ENCODE measurements at regions not wholly inside any gene's neighbourhood (a gene's known extent, or its start where the extent isn't known, plus 50 kb on each side); places are given as distances from the start of the nearest gene placed in this dataset.

DNA sequence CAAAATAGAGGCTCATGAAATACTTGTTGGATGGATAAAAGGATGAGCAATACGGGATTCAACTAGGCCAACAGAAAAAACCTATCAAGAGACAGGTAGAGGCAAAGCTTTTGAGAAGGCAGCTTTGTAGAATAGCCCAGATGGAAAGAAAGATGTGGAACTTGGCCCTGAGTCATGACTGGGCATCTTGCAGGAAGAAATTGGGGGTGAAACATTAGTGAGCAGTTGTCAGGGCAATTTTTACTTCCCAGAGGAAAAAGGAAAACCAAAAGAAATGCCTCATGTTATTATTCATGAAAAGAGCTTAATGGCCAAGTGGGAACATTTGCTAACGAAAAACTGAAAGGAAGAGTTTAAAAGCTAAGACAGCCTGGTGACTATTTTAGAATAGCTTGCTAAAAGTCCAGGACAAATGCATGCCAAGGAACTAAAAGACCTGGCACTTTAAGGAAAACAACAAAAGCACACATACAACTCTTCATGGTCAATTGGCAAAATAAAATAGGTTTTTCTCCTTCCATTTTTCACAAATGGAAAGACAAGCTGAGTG lies 180.1 kb downstream of the HS3ST3A1 start:
- peaks cover 18% of the 10 kb centered on the region for H3K4me1 Mint-ChIP-seq
- no peak overlapping the region for H3K27ac ChIP-seq (ENCODE audit: low read depth in 1 of 2, low read length in 2 of 2)
- no peaks in the 10 kb centered on the region for H3K27me3 ChIP-seq (ENCODE audit: control insufficient read depth in 2 of 2, insufficient read depth in 2 of 2, low read length in 2 of 2)
- no peaks in the 10 kb centered on the region for H3K9me3 ChIP-seq (replicated peaks in 1 of 2; ENCODE audit: control insufficient read depth in 1 of 2, insufficient read depth in 1 of 2, low read length in 2 of 2)
- no peak overlapping the region for H2AFZ ChIP-seq (ENCODE audit: insufficient read depth, low read depth, low read length, poor library complexity, severe bottlenecking)
- no peak overlapping the region for H3K4me3 ChIP-seq (replicated peaks in 1 of 3; ENCODE audit: low read depth in 2 of 3, low read length in 3 of 3)
- H3K27ac Mint-ChIP-seq: peak overlapping the region in 3 of 7 donors; percentile 20 to 74 (median 27)
- DNase-seq: no peak
- peaks cover 9 to 19% of the 10 kb centered on the region in 2 donors for H3K4me1 ChIP-seq (ENCODE audit: control insufficient read depth in 1 of 2, insufficient read depth in 2 of 2, low read length in 2 of 2)
- no peak overlapping the region for H3K9ac ChIP-seq (ENCODE audit: insufficient read depth, low read length, poor library complexity, severe bottlenecking)
- no peaks in the 10 kb centered on the region for H3K36me3 Mint-ChIP-seq
- 80% methylated on average over 2 of the region's 2 CpGs for WGBS (ENCODE audit: insufficient coverage)
- H3K79me2 ChIP-seq (ENCODE audit: insufficient read depth, low read length): no peaks in the 10 kb centered on the region
- no peak overlapping the region for H3K4me3 Mint-ChIP-seq
- intact Hi-C loops (cut with micrococcal nuclease): no loop called here
- TF ChIP-seq, protein P1, sequence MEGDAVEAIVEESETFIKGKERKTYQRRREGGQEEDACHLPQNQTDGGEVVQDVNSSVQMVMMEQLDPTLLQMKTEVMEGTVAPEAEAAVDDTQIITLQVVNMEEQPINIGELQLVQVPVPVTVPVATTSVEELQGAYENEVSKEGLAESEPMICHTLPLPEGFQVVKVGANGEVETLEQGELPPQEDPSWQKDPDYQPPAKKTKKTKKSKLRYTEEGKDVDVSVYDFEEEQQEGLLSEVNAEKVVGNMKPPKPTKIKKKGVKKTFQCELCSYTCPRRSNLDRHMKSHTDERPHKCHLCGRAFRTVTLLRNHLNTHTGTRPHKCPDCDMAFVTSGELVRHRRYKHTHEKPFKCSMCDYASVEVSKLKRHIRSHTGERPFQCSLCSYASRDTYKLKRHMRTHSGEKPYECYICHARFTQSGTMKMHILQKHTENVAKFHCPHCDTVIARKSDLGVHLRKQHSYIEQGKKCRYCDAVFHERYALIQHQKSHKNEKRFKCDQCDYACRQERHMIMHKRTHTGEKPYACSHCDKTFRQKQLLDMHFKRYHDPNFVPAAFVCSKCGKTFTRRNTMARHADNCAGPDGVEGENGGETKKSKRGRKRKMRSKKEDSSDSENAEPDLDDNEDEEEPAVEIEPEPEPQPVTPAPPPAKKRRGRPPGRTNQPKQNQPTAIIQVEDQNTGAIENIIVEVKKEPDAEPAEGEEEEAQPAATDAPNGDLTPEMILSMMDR (IDR thresholded peaks at IDR 0.05): no peak
- no peaks in the 10 kb centered on the region for H4K20me1 ChIP-seq (ENCODE audit: insufficient read depth, low read length)
- H3K9me3 Mint-ChIP-seq: peaks cover 0 to 5% (median 0%) of the 10 kb centered on the region in 7 donors
- no peaks in the 10 kb centered on the region for H3K36me3 ChIP-seq (replicated peaks in 1 of 2; ENCODE audit: control insufficient read depth in 1 of 2, insufficient read depth in 2 of 2, low read length in 2 of 2)
- no peak overlapping the region for H3K4me2 ChIP-seq (replicated peaks; ENCODE audit: extremely low read depth, low read length, poor library complexity, severe bottlenecking)
- H3K27me3 Mint-ChIP-seq (ENCODE audit: low read depth in 3 of 3): peaks cover 0 to 2% (median 2%) of the 10 kb centered on the region in 3 donors

DNA sequence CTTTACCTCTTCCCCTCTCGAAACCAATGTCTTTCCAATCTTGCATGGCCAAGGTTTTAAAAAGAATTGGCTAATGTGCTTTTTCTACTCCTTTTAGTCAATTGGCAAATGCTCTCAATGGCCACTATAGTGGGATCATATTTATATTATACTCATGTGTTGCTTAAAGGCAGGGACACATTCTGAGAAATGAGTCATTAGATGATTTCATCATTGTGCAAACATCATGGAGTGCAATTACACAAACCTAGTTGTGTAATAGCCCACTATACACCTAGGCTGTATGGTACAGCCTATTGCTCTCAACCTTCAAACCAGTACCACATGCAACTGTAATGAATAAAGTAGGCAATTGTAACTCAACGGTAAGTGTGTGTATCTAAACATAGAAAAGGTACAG lies 180.9 kb downstream of the HS3ST3A1 start:
- H3K4me1 ChIP-seq (ENCODE audit: control insufficient read depth in 1 of 2, insufficient read depth in 2 of 2, low read length in 2 of 2): peaks cover 9 to 19% of the 10 kb centered on the region in 2 donors
- TF ChIP-seq, protein P1 (IDR thresholded peaks at IDR 0.05): no peak
- peaks cover 0 to 9% (median 6%) of the 10 kb centered on the region in 3 donors for H3K27me3 Mint-ChIP-seq (ENCODE audit: low read depth in 3 of 3)
- peak overlapping the region in 1 of 2 donors; percentile 31 for H3K4me3 Mint-ChIP-seq
- no peak overlapping the region for H2AFZ ChIP-seq (ENCODE audit: insufficient read depth, low read depth, low read length, poor library complexity, severe bottlenecking)
- intact Hi-C loops (cut with micrococcal nuclease): no loop called here
- no peaks in the 10 kb centered on the region for H4K20me1 ChIP-seq (ENCODE audit: insufficient read depth, low read length)
- H3K27ac ChIP-seq (ENCODE audit: low read depth in 1 of 2, low read length in 2 of 2): peak overlapping the region in 1 of 2 donors; percentile 42
- no peak overlapping the region for H3K9ac ChIP-seq (ENCODE audit: insufficient read depth, low read length, poor library complexity, severe bottlenecking)
- H3K4me2 ChIP-seq (replicated peaks; ENCODE audit: extremely low read depth, low read length, poor library complexity, severe bottlenecking): no peak overlapping the region
- peaks cover 0 to 3% of the 10 kb centered on the region in 2 donors for H3K27me3 ChIP-seq (ENCODE audit: control insufficient read depth in 2 of 2, insufficient read depth in 2 of 2, low read length in 2 of 2)
- peaks cover 18% of the 10 kb centered on the region for H3K4me1 Mint-ChIP-seq
- H3K4me3 ChIP-seq (replicated peaks in 1 of 3; ENCODE audit: low read depth in 2 of 3, low read length in 3 of 3): no peak overlapping the region
- peak overlapping the region; percentile 76 to 97 (median 91) for H3K27ac Mint-ChIP-seq
- no peaks in the 10 kb centered on the region for H3K36me3 Mint-ChIP-seq
- DNase-seq: peak; percentile 29 to 57 (median 52)
- WGBS (ENCODE audit: insufficient coverage): no CpG with 5 or more reads among the region's 2 CpGs
- no peaks in the 10 kb centered on the region for H3K9me3 ChIP-seq (replicated peaks in 1 of 2; ENCODE audit: control insufficient read depth in 1 of 2, insufficient read depth in 1 of 2, low read length in 2 of 2)
- H3K79me2 ChIP-seq (ENCODE audit: insufficient read depth, low read length): no peaks in the 10 kb centered on the region
- no peaks in the 10 kb centered on the region for H3K36me3 ChIP-seq (replicated peaks in 1 of 2; ENCODE audit: control insufficient read depth in 1 of 2, insufficient read depth in 2 of 2, low read length in 2 of 2)
- H3K9me3 Mint-ChIP-seq: peaks cover 0 to 5% (median 0%) of the 10 kb centered on the region in 7 donors

Data from CD14-positive monocyte (primary cell).